ENCODE measurements at regions not wholly inside any gene's neighbourhood (a gene's known extent, or its start where the extent isn't known, plus 50 kb on each side); places are given as distances from the start of the nearest gene placed in this dataset.

- H3K27me3 Mint-ChIP-seq (ENCODE audit: low read depth) = no peaks in the 10 kb centered on the region
- no peak for DNase-seq (ENCODE audit: low read depth, low spot score)
- H3K9me3 Mint-ChIP-seq = peaks cover 4% of the 10 kb centered on the region
- TF ChIP-seq CTCF (conservative IDR thresholded peaks at IDR 0.05) = no peak
- no peaks in the 10 kb centered on the region for H3K4me1 Mint-ChIP-seq
- H3K4me3 Mint-ChIP-seq = no peak overlapping the region
- H3K36me3 Mint-ChIP-seq (ENCODE audit: low read depth) = peaks cover 22% of the 10 kb centered on the region
- H3K27ac Mint-ChIP-seq (ENCODE audit: unreplicated experiment) = no peak overlapping the region
These were observed 295.3 kb upstream of the RGS6 start for GRCh38 chr14:71636820-71637471.

- Mint-ChIP-seq H3K4me1 (no peaks in the 10 kb centered on the region), H3K27me3 (ENCODE audit: low read depth) (no peaks in the 10 kb centered on the region), H3K27ac (ENCODE audit: unreplicated experiment) (no peak overlapping the region), H3K9me3 (peaks cover 11% of the 10 kb centered on the region), H3K36me3 (ENCODE audit: low read depth) (peaks cover 29% of the 10 kb centered on the region), H3K4me3 (no peak overlapping the region)
- no peak for TF ChIP-seq CTCF (conservative IDR thresholded peaks at IDR 0.05)
- DNase-seq (ENCODE audit: low read depth, low spot score) = no peak
These were observed 293.6 kb upstream of the RGS6 start for GRCh38 chr14:71638523-71639196.

- Mint-ChIP-seq H3K36me3 (ENCODE audit: low read depth) (peaks cover 31% of the 10 kb centered on the region), H3K4me3 (no peak overlapping the region), H3K27ac (ENCODE audit: unreplicated experiment) (no peak overlapping the region), H3K4me1 (peaks cover 8% of the 10 kb centered on the region), H3K9me3 (peaks cover 12% of the 10 kb centered on the region), H3K27me3 (ENCODE audit: low read depth) (no peaks in the 10 kb centered on the region)
- no peak for DNase-seq (ENCODE audit: low read depth, low spot score)
- no peak for TF ChIP-seq CTCF (conservative IDR thresholded peaks at IDR 0.05)
These were observed 289.5 kb upstream of the RGS6 start for GRCh38 chr14:71642715-71643114.

GRCh38 chr14:71645656-71646055 is 286.6 kb upstream of the RGS6 start:
- no peak overlapping the region for H3K27ac Mint-ChIP-seq (ENCODE audit: unreplicated experiment)
- DNase-seq (ENCODE audit: low read depth, low spot score) = no peak
- peaks cover 16% of the 10 kb centered on the region for H3K4me1 Mint-ChIP-seq
- peaks cover 32% of the 10 kb centered on the region for H3K36me3 Mint-ChIP-seq (ENCODE audit: low read depth)
- H3K4me3 Mint-ChIP-seq = no peak overlapping the region
- H3K9me3 Mint-ChIP-seq = peaks cover 12% of the 10 kb centered on the region
- TF ChIP-seq CTCF (conservative IDR thresholded peaks at IDR 0.05) = no peak
- no peaks in the 10 kb centered on the region for H3K27me3 Mint-ChIP-seq (ENCODE audit: low read depth)

GRCh38 chr14:71646518-71646917 is 285.7 kb upstream of the RGS6 start:
- H3K9me3 Mint-ChIP-seq = peaks cover 14% of the 10 kb centered on the region
- peaks cover 24% of the 10 kb centered on the region for H3K4me1 Mint-ChIP-seq
- H3K27ac Mint-ChIP-seq (ENCODE audit: unreplicated experiment) = peak overlapping the region; percentile 43
- no peak overlapping the region for H3K4me3 Mint-ChIP-seq
- no peaks in the 10 kb centered on the region for H3K27me3 Mint-ChIP-seq (ENCODE audit: low read depth)
- no peak for DNase-seq (ENCODE audit: low read depth, low spot score)
- peaks cover 34% of the 10 kb centered on the region for H3K36me3 Mint-ChIP-seq (ENCODE audit: low read depth)
- TF ChIP-seq CTCF (conservative IDR thresholded peaks at IDR 0.05) = no peak

Measured in neural crest cell (in vitro differentiated cells).